Gastrocnemius medialis (tissue), 4 donors: ENCODE measurements at regions not wholly inside any gene's neighbourhood (a gene's known extent, or its start where the extent isn't known, plus 50 kb on each side); places are given as distances from the start of the nearest gene placed in this dataset.

ENCODE experiments used
- CTCF ChIP-seq, 5 experiments: fragments of 450-650 bp in 3 of 5; fragments of 200-600 bp in 2 of 5; sonication (generic) in 2 of 5; IDR thresholded peaks in 4 of 5; conservative IDR thresholded peaks in 1 of 5; 1 replicate in 4 of 5; 2 replicates in 1 of 5; pipeline ENCODE4 v1.5.1; 2016 to 2019; ENCODE audit warnings: antibody characterized with exemption in 5 of 5, mild to moderate bottlenecking in 3 of 5, moderate library complexity in 3 of 5
- POLR2A ChIP-seq, 2 donors: fragments of 450-650 bp; IDR thresholded peaks; one replicate each; pipeline ENCODE4 v1.6.1; 2017; ENCODE audit warnings: antibody characterized with exemption in 2 of 2, mild to moderate bottlenecking in 2 of 2, moderate library complexity in 2 of 2

DNA sequence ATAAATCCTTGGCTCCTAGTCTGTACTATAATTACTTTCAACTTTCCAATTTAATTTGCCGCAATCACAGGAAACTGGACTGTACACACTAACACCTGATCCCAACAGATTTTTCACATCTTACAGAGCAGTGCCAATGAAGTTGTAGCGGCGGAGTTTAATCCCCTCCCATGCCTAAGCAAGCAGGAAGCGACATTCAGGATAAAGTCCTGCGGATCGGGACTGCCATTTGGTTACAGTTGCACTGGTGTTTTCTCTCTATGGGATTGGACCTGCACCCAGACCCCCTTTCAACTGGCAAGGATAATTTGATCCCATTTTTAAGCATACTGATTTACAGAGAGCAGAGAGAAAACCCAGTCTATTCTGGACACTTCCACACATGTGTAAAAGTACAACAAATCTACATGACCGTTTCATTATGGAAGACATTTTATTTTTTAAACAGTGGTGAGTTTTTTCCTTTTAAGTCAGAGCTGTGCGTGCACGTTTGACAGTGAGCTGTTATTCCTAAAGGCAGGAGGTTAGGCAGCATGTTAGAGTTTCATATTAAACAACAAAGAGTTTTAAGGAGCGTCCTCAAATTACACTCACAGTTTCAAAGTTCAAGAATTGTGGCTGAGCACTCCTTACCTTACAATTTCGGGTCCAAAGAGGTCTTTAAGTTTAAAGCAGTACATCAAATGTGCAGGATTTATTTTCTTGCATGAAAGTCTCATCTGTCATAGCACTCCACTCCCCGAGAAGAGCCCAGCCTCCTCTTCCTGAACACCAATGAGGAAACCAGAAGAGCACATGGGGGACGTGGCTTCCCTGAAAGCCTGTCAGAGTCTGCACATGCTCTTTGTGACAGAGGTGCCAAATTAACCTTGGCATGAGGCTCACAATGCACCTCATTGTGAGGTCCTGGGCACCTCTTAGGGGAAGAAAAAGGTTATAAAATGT is 141.6 kb upstream of the RFC3 start:
- no peak for TF ChIP-seq CTCF (IDR thresholded peaks at IDR 0.05 in 4 of 5, conservative IDR thresholded peaks at IDR 0.05 in 1 of 5)
- no peak for TF ChIP-seq POLR2A (IDR thresholded peaks at IDR 0.05)
